ENCODE measurements at regions not wholly inside any gene's neighbourhood (a gene's known extent, or its start where the extent isn't known, plus 50 kb on each side); places are given as distances from the start of the nearest gene placed in this dataset.
A peak's percentile ranks its signal among the peaks of the same experiment; 100 is the strongest.

GRCh38 chr12:92470608-92471021, 232.2 kb upstream of the PLEKHG7 start:
- Histone ChIP-seq H3K4me3 (peak overlapping the region; percentile 34; the same call in 1 of the 2 replicates), H2AFZ (ENCODE audit: control insufficient read depth, low read depth, low read length) (no peak overlapping the region), H3K4me2 (ENCODE audit: control insufficient read depth, insufficient read depth) (peak overlapping the region; percentile 98), H3K36me3 (ENCODE audit: control insufficient read depth in 2 of 2, insufficient read depth in 2 of 2, low read length in 1 of 2) (no peaks in the 10 kb centered on the region), H4K20me1 (ENCODE audit: control insufficient read depth, insufficient read depth) (no peaks in the 10 kb centered on the region), H3K79me2 (ENCODE audit: control insufficient read depth, insufficient read depth, low read length) (peaks cover 64% of the 10 kb centered on the region), H3K27ac (ENCODE audit: control insufficient read depth, insufficient read depth) (peak overlapping the region; percentile 99), H3K9ac (ENCODE audit: control insufficient read depth, insufficient read depth, low read length) (peak overlapping the region; percentile 70), H3K27me3 (replicated peaks in 1 of 2; ENCODE audit: control insufficient read depth in 2 of 2, insufficient read depth in 2 of 2, low read length in 1 of 2) (no peaks in the 10 kb centered on the region), H3K9me3 (replicated peaks; ENCODE audit: control insufficient read depth, insufficient read depth, low read length) (no peaks in the 10 kb centered on the region), H3K4me1 (ENCODE audit: control insufficient read depth, insufficient read depth, low read length) (peaks cover 42% of the 10 kb centered on the region)
- CTCF ChIA-PET = interaction anchor here (0.6 to 2.5 kb wide), 12 partner anchors 9 to 107 kb away, joined by 4 to 18 read pairs (median 8); no protein-coding TSS in a partner anchor
- intact Hi-C loops (cut with micrococcal nuclease; ENCODE audit: unreplicated experiment) (loop anchor here (1.0 to 2.0 kb wide), 6 partner anchors 16 to 100 kb away; no protein-coding TSS in a partner anchor), in situ Hi-C loops (cut with MboI) (loop anchor here (25.0 kb wide), 1 partner anchor 92 kb away; no protein-coding TSS in a partner anchor)
- BruUV-seq (replicated peaks) = no TSS peak
- DNase-seq (ENCODE audit: low read depth, low spot score) (peak; percentile 91), ATAC-seq (peak; percentile 46), FAIRE-seq (peak; percentile 38)
- WGBS (ENCODE audit: insufficient coverage, insufficient replicate concordance, low lambda C conversion rate, missing lambda C conversion rate) = 0% methylated on average over 4 of the region's 4 CpGs
- RAD21 ChIA-PET (ENCODE audit: unreplicated experiment) = interaction anchor here (0.6 to 2.5 kb wide), 33 partner anchors 10 to 659 kb away, joined by 3 to 97 read pairs (median 7); partner anchors contain the start of genes BTG1 and PLEKHG7
- POLR2A ChIA-PET = interaction anchor here (1.0 to 2.5 kb wide), 18 partner anchors 8 to 325 kb away, joined by 3 to 32 read pairs (median 5); partner anchors contain the start of gene BTG1
- SMC1A ChIA-PET (ENCODE audit: uncharacterized antibody, unreplicated experiment) = interaction anchor here (0.5 to 2.5 kb wide), 34 partner anchors 8 to 440 kb away, joined by 3 to 64 read pairs (median 5); no protein-coding TSS in a partner anchor
- peak; percentile 50 for TF ChIP-seq MEF2B (IDR thresholded peaks at IDR 0.05; ENCODE audit: partially characterized antibody, poor library complexity, severe bottlenecking)
- TF ChIP-seq, protein P1, sequence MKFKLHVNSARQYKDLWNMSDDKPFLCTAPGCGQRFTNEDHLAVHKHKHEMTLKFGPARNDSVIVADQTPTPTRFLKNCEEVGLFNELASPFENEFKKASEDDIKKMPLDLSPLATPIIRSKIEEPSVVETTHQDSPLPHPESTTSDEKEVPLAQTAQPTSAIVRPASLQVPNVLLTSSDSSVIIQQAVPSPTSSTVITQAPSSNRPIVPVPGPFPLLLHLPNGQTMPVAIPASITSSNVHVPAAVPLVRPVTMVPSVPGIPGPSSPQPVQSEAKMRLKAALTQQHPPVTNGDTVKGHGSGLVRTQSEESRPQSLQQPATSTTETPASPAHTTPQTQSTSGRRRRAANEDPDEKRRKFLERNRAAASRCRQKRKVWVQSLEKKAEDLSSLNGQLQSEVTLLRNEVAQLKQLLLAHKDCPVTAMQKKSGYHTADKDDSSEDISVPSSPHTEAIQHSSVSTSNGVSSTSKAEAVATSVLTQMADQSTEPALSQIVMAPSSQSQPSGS (IDR thresholded peaks at IDR 0.05; ENCODE audit: low read length) = peak; percentile 94
- no peak for TF ChIP-seq E2F4 (IDR thresholded peaks at IDR 0.05; ENCODE audit: low read depth, low read length)
- no peak for TF ChIP-seq MAX (IDR thresholded peaks at IDR 0.05; ENCODE audit: low read depth, low read length)
- no peak for TF ChIP-seq HCFC1 (IDR thresholded peaks at IDR 0.05; ENCODE audit: low read length)
- TF ChIP-seq CREB1 (IDR thresholded peaks at IDR 0.05; ENCODE audit: low read depth) = peak; percentile 95
- TF ChIP-seq TCF3 (IDR thresholded peaks at IDR 0.05; ENCODE audit: borderline replicate concordance, insufficient read depth, low read depth, low read length) = no peak
- TF ChIP-seq TAF1 (IDR thresholded peaks at IDR 0.05; ENCODE audit: borderline replicate concordance, low read depth, low read length) = no peak; the same call in 1 of the 2 replicates
- TF ChIP-seq RFX5 (IDR thresholded peaks at IDR 0.05; ENCODE audit: low read depth, low read length) = no peak
- no peak for TF ChIP-seq SMARCA5 (IDR thresholded peaks at IDR 0.05)
- no peak for TF ChIP-seq ASH2L (IDR thresholded peaks at IDR 0.05; ENCODE audit: borderline replicate concordance, low read depth)
- TF ChIP-seq ZNF622 (IDR thresholded peaks at IDR 0.05) = no peak
- no peak for TF ChIP-seq NR2C1 (IDR thresholded peaks at IDR 0.05)
- TF ChIP-seq SREBF2 (IDR thresholded peaks at IDR 0.05; ENCODE audit: low read length) = no peak
- TF ChIP-seq RAD21 (IDR thresholded peaks at IDR 0.05; ENCODE audit: insufficient read depth, low read depth, low read length) = peak; percentile 32; the same call in 1 of the 2 replicates
- TF ChIP-seq USF1 (IDR thresholded peaks at IDR 0.05; ENCODE audit: borderline replicate concordance, extremely low read length, insufficient read depth, low read depth, low read length) = no peak
- no peak for TF ChIP-seq MXI1 (IDR thresholded peaks at IDR 0.05; ENCODE audit: low read depth, low read length)
- no peak for TF ChIP-seq KDM1A (IDR thresholded peaks at IDR 0.05; ENCODE audit: borderline replicate concordance)
- peak in 1 of 2 experiments; percentile 34; a peak in 1 of 4 replicates for TF ChIP-seq ETV6 (conservative IDR thresholded peaks at IDR 0.05 in 1 of 2, IDR thresholded peaks at IDR 0.05 in 1 of 2; ENCODE audit: borderline replicate concordance in 1 of 2, low read depth in 1 of 2)
- no peak for TF ChIP-seq KLF5 (IDR thresholded peaks at IDR 0.05; ENCODE audit: partially characterized antibody)
- no peak for TF ChIP-seq LARP7 (IDR thresholded peaks at IDR 0.05)
- TF ChIP-seq JUNB (IDR thresholded peaks at IDR 0.05) = peak; percentile 77

Data from GM12878 (cell line).